Upper lobe of left lung (tissue), 4 donors: ENCODE measurements at regions not wholly inside any gene's neighbourhood (a gene's known extent, or its start where the extent isn't known, plus 50 kb on each side); places are given as distances from the start of the nearest gene placed in this dataset.

Experiments
- POLR2A ChIP-seq, 4 donors: fragments of 450-650 bp; IDR thresholded peaks; one replicate each; pipeline ENCODE4 v1.5.1; 2016 to 2017; ENCODE audit warnings: antibody characterized with exemption in 4 of 4, mild to moderate bottlenecking in 2 of 4
- TF ChIP-seq, protein P1 (sequence below), 6 experiments: fragments of 450-650 bp in 4 of 6; fragments of 200-600 bp in 2 of 6; sonication (generic) in 2 of 6; IDR thresholded peaks; one replicate each; pipeline ENCODE4 v1.5.1; 2016 to 2019; ENCODE audit warnings: antibody characterized with exemption in 6 of 6

DNA sequence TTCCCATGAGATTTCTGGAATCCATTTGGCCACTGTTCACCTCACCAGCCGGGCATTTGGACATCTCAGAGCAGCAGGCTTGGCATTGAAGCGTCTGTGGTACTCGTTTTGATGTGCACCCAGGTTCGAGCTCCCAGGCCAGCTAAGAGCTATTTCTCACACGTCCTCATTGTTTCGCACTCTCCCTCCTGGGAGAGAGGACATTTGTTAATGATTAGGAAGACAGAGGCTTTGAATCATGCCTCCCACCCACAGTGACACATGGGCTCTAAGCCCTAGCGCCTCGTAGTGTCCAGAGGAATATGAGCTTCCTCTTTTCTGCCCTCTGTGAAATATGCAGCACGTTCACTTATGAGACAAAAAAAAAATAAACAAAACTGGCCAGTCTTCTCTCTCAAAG is 361.8 kb downstream of the RND3 start:
- TF ChIP-seq, protein P1, sequence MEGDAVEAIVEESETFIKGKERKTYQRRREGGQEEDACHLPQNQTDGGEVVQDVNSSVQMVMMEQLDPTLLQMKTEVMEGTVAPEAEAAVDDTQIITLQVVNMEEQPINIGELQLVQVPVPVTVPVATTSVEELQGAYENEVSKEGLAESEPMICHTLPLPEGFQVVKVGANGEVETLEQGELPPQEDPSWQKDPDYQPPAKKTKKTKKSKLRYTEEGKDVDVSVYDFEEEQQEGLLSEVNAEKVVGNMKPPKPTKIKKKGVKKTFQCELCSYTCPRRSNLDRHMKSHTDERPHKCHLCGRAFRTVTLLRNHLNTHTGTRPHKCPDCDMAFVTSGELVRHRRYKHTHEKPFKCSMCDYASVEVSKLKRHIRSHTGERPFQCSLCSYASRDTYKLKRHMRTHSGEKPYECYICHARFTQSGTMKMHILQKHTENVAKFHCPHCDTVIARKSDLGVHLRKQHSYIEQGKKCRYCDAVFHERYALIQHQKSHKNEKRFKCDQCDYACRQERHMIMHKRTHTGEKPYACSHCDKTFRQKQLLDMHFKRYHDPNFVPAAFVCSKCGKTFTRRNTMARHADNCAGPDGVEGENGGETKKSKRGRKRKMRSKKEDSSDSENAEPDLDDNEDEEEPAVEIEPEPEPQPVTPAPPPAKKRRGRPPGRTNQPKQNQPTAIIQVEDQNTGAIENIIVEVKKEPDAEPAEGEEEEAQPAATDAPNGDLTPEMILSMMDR (IDR thresholded peaks at IDR 0.05) = no peak
- no peak for TF ChIP-seq POLR2A (IDR thresholded peaks at IDR 0.05)
